Thymus (tissue), 11 donors: ENCODE measurements at regions not wholly inside any gene's neighbourhood (a gene's known extent, or its start where the extent isn't known, plus 50 kb on each side); places are given as distances from the start of the nearest gene placed in this dataset.
"Not testable (repeated sequence)": the region's sequence is repeated elsewhere in the genome, so short reads cannot be mapped to it uniquely, and the experiment has no call there.

ENCODE experiments used
- DNase-seq, 9 donors: peaks; one replicate each; pipeline ENCODE4 v3.0.0-alpha.2; 2013; ENCODE audit warnings: low spot score in 9 of 9, low read depth in 6 of 9, missing footprints in 1 of 9
- H3K27ac ChIP-seq, 2 donors: one replicate each; pipeline ENCODE4 v1.5.1; 2013; ENCODE audit warnings: control low read depth in 1 of 2, low read depth in 1 of 2, low read length in 1 of 2, mild to moderate bottlenecking in 1 of 2, moderate library complexity in 1 of 2
- H3K27me3 ChIP-seq, 2 donors: one replicate each; pipeline ENCODE4 v1.5.1; 2013; ENCODE audit warnings: low read length in 1 of 2; ENCODE audit not compliant: control insufficient read depth in 2 of 2, insufficient read depth in 1 of 2
- H3K36me3 ChIP-seq, 2 donors: one replicate each; pipeline ENCODE4 v1.5.1; 2013; ENCODE audit warnings: low read length in 1 of 2, mild to moderate bottlenecking in 1 of 2, moderate library complexity in 1 of 2; ENCODE audit not compliant: control insufficient read depth in 2 of 2, insufficient read depth in 2 of 2
- H3K4me1 ChIP-seq, 2 donors: one replicate each; pipeline ENCODE4 v1.5.1; 2013; ENCODE audit warnings: low read length in 2 of 2; ENCODE audit not compliant: control insufficient read depth in 2 of 2, insufficient read depth in 2 of 2
- H3K4me3 ChIP-seq, 2 donors: one replicate each; pipeline ENCODE4 v1.5.1; 2013; ENCODE audit warnings: low read length in 2 of 2, control low read depth in 1 of 2, mild to moderate bottlenecking in 1 of 2
- H3K9me3 ChIP-seq, 2 donors: one replicate each; pipeline ENCODE4 v1.5.1; 2013; ENCODE audit warnings: low read length in 1 of 2, mild to moderate bottlenecking in 1 of 2; ENCODE audit not compliant: control insufficient read depth in 2 of 2, insufficient read depth in 1 of 2
- WGBS: extraction: QIAGEN DNeasy Blood & Tissue Kit; methylation state at CpG from one replicate; pipeline ENCODE4 v1.1.7; 2013; 5-methylcytosine and 5-hydroxymethylcytosine counted together
- donor health status: healthy.

DNA sequence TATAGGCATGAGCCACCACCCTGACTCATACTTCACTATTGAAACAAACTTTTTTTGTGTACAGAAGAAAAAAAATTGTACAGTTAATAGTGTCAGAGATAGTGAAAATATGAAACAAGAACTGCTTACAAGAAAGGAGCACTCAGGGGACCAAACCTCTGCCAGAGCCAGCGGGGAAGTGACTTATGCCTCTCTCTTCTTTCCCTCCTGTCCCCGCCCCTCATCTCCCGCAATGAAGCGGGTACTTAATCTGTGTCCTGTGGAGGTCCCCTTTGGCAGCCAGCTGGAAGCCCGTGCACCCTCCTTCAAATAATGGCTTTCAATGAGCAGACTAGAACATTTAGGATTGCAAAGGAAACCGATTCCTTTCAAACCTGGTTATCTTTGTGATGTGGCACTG is 51.5 kb downstream of the PPIAL4A start:
- not testable (repeated sequence) for H3K4me1 ChIP-seq, DNase-seq, H3K4me3 ChIP-seq, H3K9me3 ChIP-seq, H3K36me3 ChIP-seq, H3K27ac ChIP-seq, H3K27me3 ChIP-seq
- 92% methylated on average over 1 of the region's 6 CpGs for WGBS

DNA sequence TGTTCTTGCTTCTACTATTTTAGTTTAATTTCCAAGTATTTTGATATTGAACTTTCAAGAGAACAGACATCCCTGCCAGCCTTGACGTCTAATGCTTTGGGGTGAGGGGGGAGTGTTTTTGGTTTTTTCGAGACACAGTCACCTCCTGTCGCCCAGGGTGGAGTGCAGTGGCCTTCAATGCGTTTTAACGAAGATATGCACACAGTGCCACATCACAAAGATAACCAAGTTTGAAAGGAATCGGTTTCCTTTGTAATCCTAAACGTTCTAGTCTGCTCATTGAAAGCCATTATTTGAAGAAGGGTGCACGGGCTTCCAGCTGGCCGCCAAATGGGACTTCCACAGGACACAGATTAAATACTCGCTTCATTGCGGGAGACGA is 52.3 kb downstream of the PPIAL4A start:
- Histone ChIP-seq H3K27ac (peak overlapping the region; percentile 70 to 76), H3K4me3 (peak overlapping the region; percentile 20 to 50)
- WGBS, result 3% methylated on average over 12 of the region's 12 CpGs
- not testable (repeated sequence) for H3K36me3 ChIP-seq, H3K9me3 ChIP-seq, H3K4me1 ChIP-seq, H3K27me3 ChIP-seq
- peak in 2 of 9 donors; percentile 0 to 6 for DNase-seq

DNA sequence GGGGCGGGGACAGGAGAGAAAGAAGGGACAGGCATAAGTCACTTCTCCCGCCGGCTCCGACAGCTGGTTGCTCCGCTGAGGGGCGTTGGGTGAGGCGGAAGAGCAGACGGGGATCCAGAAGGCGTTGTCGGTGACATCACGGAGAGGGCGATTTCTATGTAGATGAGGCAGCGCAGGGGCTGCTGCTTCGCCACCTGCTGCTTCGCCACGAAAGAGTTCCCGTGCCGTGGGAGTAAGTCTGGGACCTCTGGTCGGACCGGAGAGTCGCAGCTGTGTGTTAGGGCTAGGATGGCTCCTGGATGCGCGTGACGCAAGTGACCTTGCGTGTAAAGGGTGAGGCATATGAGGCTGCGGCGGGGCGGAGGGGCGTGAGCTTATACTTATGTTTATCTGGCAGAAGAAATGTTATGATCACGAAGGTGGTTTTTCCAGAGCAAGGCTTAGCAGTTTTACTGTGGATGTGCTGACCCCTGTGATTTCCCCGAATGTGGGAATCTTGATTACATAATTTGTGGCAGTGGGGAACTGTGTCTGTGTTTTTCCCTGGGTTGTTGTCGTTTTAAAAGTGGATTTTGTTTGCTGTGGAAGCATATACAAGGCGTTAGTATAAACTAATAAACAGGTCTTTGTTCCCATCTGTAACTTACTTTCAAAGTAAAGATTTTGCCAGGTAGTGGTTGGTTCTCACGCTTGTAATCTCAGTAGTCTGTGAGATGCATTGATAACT is 52.8 kb downstream of the PPIAL4A start:
- H3K27me3 ChIP-seq, H3K36me3 ChIP-seq, H3K9me3 ChIP-seq, H3K4me1 ChIP-seq: not testable (repeated sequence)
- 3% methylated on average over 33 of the region's 34 CpGs for WGBS
- peak overlapping the region; percentile 20 to 50 for H3K4me3 ChIP-seq
- DNase-seq, result peak in 8 of 9 donors; percentile 26 to 82 (median 58)
- H3K27ac ChIP-seq, result peak overlapping the region; percentile 70 to 76

DNA sequence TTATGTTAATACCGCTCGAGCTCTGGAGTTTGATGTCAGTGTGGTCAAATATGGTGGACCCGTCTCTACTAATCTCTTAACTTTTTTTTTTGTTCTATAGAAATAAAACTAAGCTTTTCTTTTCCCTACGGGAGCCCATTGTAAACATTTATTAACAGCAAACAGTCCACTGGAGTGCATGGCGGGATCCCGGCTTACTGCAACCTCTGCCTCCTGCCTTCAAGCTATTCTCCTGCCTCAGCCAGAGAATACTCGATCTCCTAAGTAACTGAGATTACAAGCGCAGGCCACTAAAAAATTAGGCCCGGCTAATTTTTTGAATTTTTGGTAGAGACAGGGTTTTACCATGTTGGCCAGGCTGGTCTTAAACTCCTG is 53.4 kb downstream of the PPIAL4A start:
- H3K27ac ChIP-seq, H3K36me3 ChIP-seq, H3K9me3 ChIP-seq, H3K4me3 ChIP-seq, H3K4me1 ChIP-seq, H3K27me3 ChIP-seq, DNase-seq: not testable (repeated sequence)
- no CpG with 5 or more reads among the region's 9 CpGs for WGBS

DNA sequence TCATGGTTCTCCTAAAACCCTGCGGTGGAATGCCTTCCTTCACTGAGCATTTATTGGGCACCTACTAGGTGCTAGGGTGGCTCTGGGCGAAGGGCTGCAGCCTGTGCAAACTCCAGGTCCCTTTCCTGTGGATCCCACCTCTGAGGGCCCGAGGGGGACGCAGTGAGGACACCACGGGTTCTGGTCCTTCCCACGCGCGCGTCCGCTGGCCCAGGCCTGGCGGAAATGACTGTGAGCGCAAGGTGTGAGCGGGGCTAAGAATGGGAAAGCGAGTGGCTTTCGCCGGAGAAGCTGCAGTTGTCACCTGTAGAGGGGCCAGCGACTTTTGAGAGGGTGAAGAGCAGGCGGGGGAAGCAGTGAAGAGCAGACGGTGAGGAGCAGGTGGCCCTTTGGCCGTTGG is 55.1 kb downstream of the PPIAL4A start:
- not testable (repeated sequence) for H3K9me3 ChIP-seq, H3K4me1 ChIP-seq, H3K36me3 ChIP-seq, DNase-seq, H3K27ac ChIP-seq, H3K27me3 ChIP-seq, H3K4me3 ChIP-seq
- 97% methylated on average over 18 of the region's 20 CpGs for WGBS

DNA sequence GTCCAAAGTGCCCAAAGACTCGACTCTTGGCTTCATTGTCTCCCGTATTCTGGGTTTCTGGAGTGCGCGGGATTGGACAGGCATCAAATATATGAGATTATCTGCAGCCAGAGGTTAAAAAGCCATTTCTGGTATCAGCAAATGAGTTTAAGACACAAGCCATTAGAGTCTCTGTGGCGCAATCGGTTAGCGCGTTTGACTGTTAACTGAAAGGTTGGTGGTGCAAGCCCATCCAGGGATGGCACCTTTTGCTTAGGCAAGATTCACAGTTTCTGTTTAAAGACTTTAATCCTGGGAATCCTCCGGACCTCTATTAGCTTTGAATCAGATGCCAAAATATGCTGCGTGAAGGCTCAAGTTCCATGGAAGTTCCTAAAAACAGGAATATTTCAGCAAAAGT is 55.6 kb downstream of the PPIAL4A start:
- not testable (repeated sequence) for H3K9me3 ChIP-seq, H3K27me3 ChIP-seq, H3K36me3 ChIP-seq, H3K27ac ChIP-seq, H3K4me3 ChIP-seq, DNase-seq, H3K4me1 ChIP-seq
- 96% methylated on average over 6 of the region's 10 CpGs for WGBS

DNA sequence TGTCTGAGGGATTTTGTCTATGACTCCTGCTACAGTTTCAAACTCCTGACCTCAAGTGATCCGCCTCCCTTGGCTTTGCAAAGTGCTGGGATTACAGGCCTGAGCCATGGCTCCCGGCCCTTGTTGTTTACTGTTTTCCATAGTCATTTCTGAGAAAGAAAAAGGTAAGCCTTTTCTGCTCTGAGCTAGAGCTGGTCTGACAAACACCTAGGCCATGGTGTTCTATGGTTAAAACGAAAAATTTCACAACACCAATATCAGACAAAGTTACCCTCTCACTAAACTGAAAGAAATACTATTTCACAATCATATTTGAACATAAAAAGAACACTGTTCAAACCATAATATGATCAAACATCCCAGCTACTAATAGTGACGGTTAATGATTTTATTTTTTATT is 57.5 kb downstream of the PPIAL4A start:
- not testable (repeated sequence) for H3K9me3 ChIP-seq, H3K27me3 ChIP-seq, H3K27ac ChIP-seq, H3K4me3 ChIP-seq, DNase-seq, H3K4me1 ChIP-seq, H3K36me3 ChIP-seq
- 76% methylated on average over 4 of the region's 4 CpGs for WGBS

DNA sequence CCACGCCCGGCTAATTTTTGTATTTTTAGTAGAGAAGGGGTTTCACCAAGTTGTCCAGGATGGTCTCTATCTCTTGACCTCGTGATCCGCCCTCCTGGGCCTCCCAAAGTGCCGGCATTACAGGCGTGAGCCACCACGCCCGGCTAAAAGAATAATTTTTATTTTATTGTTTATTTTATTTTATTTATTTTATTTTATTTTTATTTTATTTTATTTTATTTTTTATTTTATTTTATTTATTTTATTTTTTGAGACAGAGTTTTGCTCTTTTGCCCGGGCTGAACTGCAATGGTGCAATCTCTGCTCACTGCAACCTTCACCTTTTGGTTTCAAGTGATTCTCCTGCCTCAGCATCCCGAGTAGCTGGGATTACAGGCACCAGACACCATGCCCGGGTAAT is 60.2 kb downstream of the PPIAL4A start:
- not testable (repeated sequence) for H3K4me3 ChIP-seq, H3K27me3 ChIP-seq, H3K9me3 ChIP-seq, DNase-seq, H3K4me1 ChIP-seq, H3K27ac ChIP-seq, H3K36me3 ChIP-seq
- WGBS, result 97% methylated on average over 11 of the region's 11 CpGs

DNA sequence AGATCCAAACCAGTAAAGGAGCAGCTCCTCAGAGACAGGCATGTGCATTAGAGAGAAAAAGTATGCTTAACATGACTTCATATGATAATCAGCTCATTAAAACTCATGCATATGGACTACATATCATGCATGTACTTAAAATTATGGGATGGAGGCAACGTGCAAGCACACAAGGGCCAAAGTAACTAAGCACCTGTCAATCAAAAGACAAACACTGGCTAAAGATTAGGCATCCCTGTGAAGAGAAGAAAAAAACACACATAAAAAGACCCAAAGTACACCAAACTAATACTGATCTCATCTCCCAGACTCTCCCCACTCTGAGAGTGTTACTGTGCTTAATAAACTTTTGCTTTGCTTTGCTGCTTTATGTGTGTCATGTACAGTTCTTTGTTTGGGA is 61.1 kb downstream of the PPIAL4A start:
- not testable (repeated sequence) for DNase-seq, H3K27ac ChIP-seq, H3K27me3 ChIP-seq, H3K4me3 ChIP-seq, H3K36me3 ChIP-seq, H3K9me3 ChIP-seq, H3K4me1 ChIP-seq
- WGBS, result 91% methylated on average over 1 of the region's 1 CpG

DNA sequence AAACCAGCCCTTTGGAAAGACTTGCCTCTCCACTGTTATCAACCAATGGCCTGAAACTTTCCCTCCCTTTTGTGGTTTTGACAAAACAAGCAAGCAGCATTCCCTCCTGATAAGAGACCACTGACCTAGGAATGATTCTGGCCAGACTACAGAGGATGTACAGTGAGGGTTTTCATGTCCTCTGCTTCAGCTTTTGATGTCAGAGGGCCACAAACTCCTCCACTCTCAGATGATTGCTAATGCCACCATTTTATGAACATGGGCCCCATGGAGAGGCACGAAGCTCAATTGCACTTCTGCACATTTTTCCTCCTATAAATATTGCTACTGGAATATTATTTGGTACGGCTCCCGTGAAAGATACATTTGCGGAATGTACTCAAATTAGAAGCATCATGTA is 61.5 kb downstream of the PPIAL4A start:
- not testable (repeated sequence) for H3K4me1 ChIP-seq, H3K36me3 ChIP-seq, H3K4me3 ChIP-seq, H3K27me3 ChIP-seq, H3K27ac ChIP-seq, H3K9me3 ChIP-seq, DNase-seq
- WGBS, result 95% methylated on average over 4 of the region's 4 CpGs
